OCI-LY7 (cell line): ENCODE measurements at regions not wholly inside any gene's neighbourhood (a gene's known extent, or its start where the extent isn't known, plus 50 kb on each side); places are given as distances from the start of the nearest gene placed in this dataset.

Experiments used
- BruUV-seq: library from RNA; stranded (reverse); fragments of 400-500 nt; replicated peaks from 2 replicates; lab custom pipeline; 2021; lab: Mats Ljungman, UMichigan
- CTCF ChIA-PET: fragments of 300-600 bp; sonication (Branson Sonifier 250); formaldehyde crosslinking; loops from one replicate; lab custom pipeline; 2022; ENCODE audit warnings: antibody characterized with exemption; ENCODE audit not compliant: unreplicated experiment; lab: Charles Lee
- POLR2A ChIA-PET: fragments of 300-600 bp; sonication (Branson Sonifier 250); formaldehyde crosslinking; loops from one replicate; lab custom pipeline; 2022; ENCODE audit warnings: antibody characterized with exemption; lab: Charles Lee
- DNase-seq: peaks from one replicate; pipeline ENCODE4 v3.0.0-alpha.2; 2015; ENCODE audit warnings: low spot score
- H2AFZ ChIP-seq: fragments of 200-600 bp; sonication (generic), shearing (Covaris generic); 2 replicates; pipeline ENCODE4 v1.6.1; 2014; ENCODE audit warnings: mild to moderate bottlenecking, antibody characterized with exemption, low read length, moderate library complexity
- H3K27ac ChIP-seq: fragments of 200-600 bp; sonication (generic); 2 replicates; pipeline ENCODE4 v1.5.1; 2014; ENCODE audit warnings: mixed run types, low read depth, mild to moderate bottlenecking, moderate library complexity, low read length, inconsistent platforms; ENCODE audit not compliant: poor library complexity, severe bottlenecking
- H3K36me3 ChIP-seq: fragments of 200-600 bp; sonication (generic); 2 replicates; pipeline ENCODE4 v1.6.1; 2014; ENCODE audit warnings: mild to moderate bottlenecking, antibody characterized with exemption, low read length, moderate library complexity, mixed read lengths; ENCODE audit not compliant: insufficient read depth
- H3K4me1 ChIP-seq: fragments of 200-600 bp; sonication (generic); 2 replicates; pipeline ENCODE4 v1.5.1; 2014; ENCODE audit warnings: mild to moderate bottlenecking, low read length; ENCODE audit not compliant: insufficient read depth, poor library complexity, severe bottlenecking
- H3K4me2 ChIP-seq: fragments of 200-600 bp; sonication (generic); 2 replicates; pipeline ENCODE4 v1.6.1; 2014; ENCODE audit warnings: mild to moderate bottlenecking, low read length
- H3K4me3 ChIP-seq: fragments of 200-600 bp; sonication (generic); 2 replicates; pipeline ENCODE4 v1.5.1; 2014; ENCODE audit warnings: mild to moderate bottlenecking, low read depth, low read length; ENCODE audit not compliant: poor library complexity, severe bottlenecking
- H3K79me2 ChIP-seq: fragments of 200-600 bp; sonication (generic); 2 replicates; pipeline ENCODE4 v1.6.1; 2016; ENCODE audit warnings: low read depth, mild to moderate bottlenecking, low read length, moderate library complexity, mixed read lengths; ENCODE audit not compliant: insufficient read depth
- H3K9me2 ChIP-seq: fragments of 200-600 bp; sonication (generic); 2 replicates; pipeline ENCODE4 v1.6.1; 2016; ENCODE audit warnings: mild to moderate bottlenecking, low read length, mixed read lengths; ENCODE audit not compliant: insufficient read depth
- H3K9me3 ChIP-seq: fragments of 200-600 bp; sonication (generic); 2 replicates; pipeline ENCODE4 v1.6.1; 2014; ENCODE audit warnings: mild to moderate bottlenecking, mixed run types, low read length, mixed read lengths
- H4K20me1 ChIP-seq: fragments of 200-600 bp; sonication (generic); 2 replicates; pipeline ENCODE4 v1.6.1; 2014; ENCODE audit warnings: mild to moderate bottlenecking, antibody characterized with exemption, low read length, moderate library complexity, mixed read lengths; ENCODE audit not compliant: insufficient read depth
- CTCF ChIP-seq: fragments of 200-600 bp; sonication (generic); conservative IDR thresholded peaks from 2 replicates; pipeline ENCODE4 v1.5.1; 2014; ENCODE audit warnings: mild to moderate bottlenecking, antibody characterized with exemption, low read length, moderate library complexity, mixed read lengths
- EZH2phosphoT487 ChIP-seq: fragments of 200-600 bp; sonication (generic); IDR thresholded peaks from 2 replicates; pipeline ENCODE4 v1.6.1; 2018; ENCODE audit warnings: low read depth, borderline replicate concordance, mild to moderate bottlenecking, mixed run types, antibody characterized with exemption, low read length, moderate library complexity, mixed read lengths
- intact Hi-C: fragments of 100-400 bp; cut with micrococcal nuclease; formaldehyde crosslinking; loops from one replicate; pipeline ENCODE4 v1.10.0; 2022; ENCODE audit not compliant: unreplicated experiment

- no peak for TF ChIP-seq CTCF
- TF ChIP-seq EZH2phosphoT487, result no peak
- no peak for DNase-seq
- intact Hi-C loops, result no loop called here
- CTCF ChIA-PET, result no interaction called here
- Histone ChIP-seq H3K36me3 (no peaks in the 10 kb centered on the region), H3K27ac (no peak overlapping the region), H3K4me1 (no peaks in the 10 kb centered on the region), H2AFZ (no peak overlapping the region), H3K9me2 (no peaks in the 10 kb centered on the region), H4K20me1 (no peaks in the 10 kb centered on the region), H3K4me2 (no peak overlapping the region), H3K9me3 (no peaks in the 10 kb centered on the region), H3K4me3 (no peak overlapping the region), H3K79me2 (no peaks in the 10 kb centered on the region)
- POLR2A ChIA-PET, result interaction anchor here (0.7 kb wide), 1 partner anchor 423 kb away, joined by 3 read pairs; no protein-coding TSS in a partner anchor
- no TSS peak for BruUV-seq
Measured at GRCh38 chr4:107255114-107255513, 219.0 kb upstream of the DKK2 start.

- ChIA-PET POLR2A (interaction anchor here (1.2 kb wide), 1 partner anchor 9 kb away, joined by 3 read pairs; no protein-coding TSS in a partner anchor), CTCF (no interaction called here)
- H3K4me1 ChIP-seq, result no peaks in the 10 kb centered on the region
- H3K9me2 ChIP-seq, result no peaks in the 10 kb centered on the region
- intact Hi-C loops, result no loop called here
- H4K20me1 ChIP-seq, result no peaks in the 10 kb centered on the region
- no peaks in the 10 kb centered on the region for H3K79me2 ChIP-seq
- no peak overlapping the region for H2AFZ ChIP-seq
- H3K27ac ChIP-seq, result no peak overlapping the region
- no peaks in the 10 kb centered on the region for H3K9me3 ChIP-seq
- BruUV-seq, result no TSS peak
- TF ChIP-seq CTCF (no peak), EZH2phosphoT487 (no peak)
- no peak overlapping the region for H3K4me2 ChIP-seq
- no peak overlapping the region for H3K4me3 ChIP-seq
- no peaks in the 10 kb centered on the region for H3K36me3 ChIP-seq
- no peak for DNase-seq
Measured at GRCh38 chr4:107253579-107254068, 217.5 kb upstream of the DKK2 start.

- H3K9me3 ChIP-seq, result no peaks in the 10 kb centered on the region
- H2AFZ ChIP-seq, result no peak overlapping the region
- no peaks in the 10 kb centered on the region for H4K20me1 ChIP-seq
- no peak overlapping the region for H3K4me3 ChIP-seq
- no TSS peak for BruUV-seq
- no peaks in the 10 kb centered on the region for H3K9me2 ChIP-seq
- intact Hi-C loops, result no loop called here
- no peaks in the 10 kb centered on the region for H3K79me2 ChIP-seq
- CTCF ChIA-PET, result no interaction called here
- TF ChIP-seq CTCF (no peak), EZH2phosphoT487 (no peak)
- POLR2A ChIA-PET, result interaction anchor here (1.2 kb wide), 1 partner anchor 9 kb away, joined by 3 read pairs; no protein-coding TSS in a partner anchor
- no peaks in the 10 kb centered on the region for H3K36me3 ChIP-seq
- H3K4me1 ChIP-seq, result no peaks in the 10 kb centered on the region
- no peak overlapping the region for H3K27ac ChIP-seq
- DNase-seq, result no peak
- H3K4me2 ChIP-seq, result no peak overlapping the region
Measured at GRCh38 chr4:107253090-107253489, 217.0 kb upstream of the DKK2 start.
